ENCODE measurements at regions not wholly inside any gene's neighbourhood (a gene's known extent, or its start where the extent isn't known, plus 50 kb on each side); places are given as distances from the start of the nearest gene placed in this dataset.
A peak's percentile ranks its signal among the peaks of the same experiment; 100 is the strongest.

DNA sequence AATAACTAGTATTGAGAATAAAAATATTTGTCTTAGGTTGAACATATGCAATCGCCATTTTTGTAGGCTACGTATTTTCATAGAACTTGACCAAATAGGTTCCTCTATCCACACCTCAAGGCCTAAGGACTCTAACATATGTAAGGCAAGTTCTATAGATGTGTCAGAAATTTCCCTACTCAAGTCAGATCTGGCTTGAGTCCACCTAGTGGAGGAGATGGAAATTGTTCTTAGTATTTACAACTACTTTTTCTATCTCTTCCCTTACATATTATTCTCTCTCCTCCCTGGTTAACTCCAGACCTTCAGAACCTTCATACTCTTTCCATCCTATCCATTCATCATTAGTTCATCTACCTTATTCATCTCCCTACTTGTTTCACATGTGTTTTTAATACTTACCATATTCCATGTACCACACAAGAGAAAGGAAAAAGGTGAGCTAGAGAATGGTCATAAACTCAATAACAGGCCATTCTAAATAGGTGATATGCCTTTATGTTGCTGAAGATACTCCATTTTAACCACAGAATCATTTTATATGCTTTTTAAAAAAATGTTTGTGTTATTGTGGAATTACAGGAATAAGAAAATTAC lies 174.5 kb upstream of the HDAC9 start:
- no peak overlapping the region for H3K4me3 ChIP-seq (ENCODE audit: low read depth, low read length)
- peak; percentile 31 for DNase-seq (ENCODE audit: low read depth)
- in situ Hi-C loops (cut with HindIII; ENCODE audit: low sequenced_read_pairs): no loop called here
- peak; percentile 64 for TF ChIP-seq CTCF (IDR thresholded peaks at IDR 0.05; ENCODE audit: low read depth, low read length, missing control alignments)

- DNase-seq (ENCODE audit: low read depth): no peak
- in situ Hi-C loops (cut with HindIII; ENCODE audit: low sequenced_read_pairs): loop anchor here (5.0 kb wide), 1 partner anchor 43 kb away; no protein-coding TSS in a partner anchor
- no peak overlapping the region for H3K4me3 ChIP-seq (ENCODE audit: low read depth, low read length)
- TF ChIP-seq CTCF (IDR thresholded peaks at IDR 0.05; ENCODE audit: low read depth, low read length, missing control alignments): no peak
Measured at GRCh38 chr7:18330548-18330947, 165.0 kb upstream of the HDAC9 start.

- DNase-seq (ENCODE audit: low read depth): no peak
- TF ChIP-seq CTCF (IDR thresholded peaks at IDR 0.05; ENCODE audit: low read depth, low read length, missing control alignments): no peak
- H3K4me3 ChIP-seq (ENCODE audit: low read depth, low read length): no peak overlapping the region
- in situ Hi-C loops (cut with HindIII; ENCODE audit: low sequenced_read_pairs): no loop called here
Measured at GRCh38 chr7:18336626-18337025, 158.9 kb upstream of the HDAC9 start.

- H3K4me3 ChIP-seq (ENCODE audit: low read depth, low read length): no peak overlapping the region
- DNase-seq (ENCODE audit: low read depth): no peak
- in situ Hi-C loops (cut with HindIII; ENCODE audit: low sequenced_read_pairs): no loop called here
- no peak for TF ChIP-seq CTCF (IDR thresholded peaks at IDR 0.05; ENCODE audit: low read depth, low read length, missing control alignments)
Measured at GRCh38 chr7:18337048-18337809, 158.3 kb upstream of the HDAC9 start.

- TF ChIP-seq CTCF (IDR thresholded peaks at IDR 0.05; ENCODE audit: low read depth, low read length, missing control alignments): no peak
- no peak for DNase-seq (ENCODE audit: low read depth)
- in situ Hi-C loops (cut with HindIII; ENCODE audit: low sequenced_read_pairs): no loop called here
- H3K4me3 ChIP-seq (ENCODE audit: low read depth, low read length): no peak overlapping the region
Measured at GRCh38 chr7:18338910-18339523, 156.5 kb upstream of the HDAC9 start.

- no peak for DNase-seq (ENCODE audit: low read depth)
- H3K4me3 ChIP-seq (ENCODE audit: low read depth, low read length): no peak overlapping the region
- in situ Hi-C loops (cut with HindIII; ENCODE audit: low sequenced_read_pairs): no loop called here
- TF ChIP-seq CTCF (IDR thresholded peaks at IDR 0.05; ENCODE audit: low read depth, low read length, missing control alignments): no peak
Measured at GRCh38 chr7:18341756-18342155, 153.8 kb upstream of the HDAC9 start.

Data from astrocyte of the cerebellum (primary cell).